ENCODE measurements at regions not wholly inside any gene's neighbourhood (a gene's known extent, or its start where the extent isn't known, plus 50 kb on each side); places are given as distances from the start of the nearest gene placed in this dataset.

- TF ChIP-seq, protein P1, sequence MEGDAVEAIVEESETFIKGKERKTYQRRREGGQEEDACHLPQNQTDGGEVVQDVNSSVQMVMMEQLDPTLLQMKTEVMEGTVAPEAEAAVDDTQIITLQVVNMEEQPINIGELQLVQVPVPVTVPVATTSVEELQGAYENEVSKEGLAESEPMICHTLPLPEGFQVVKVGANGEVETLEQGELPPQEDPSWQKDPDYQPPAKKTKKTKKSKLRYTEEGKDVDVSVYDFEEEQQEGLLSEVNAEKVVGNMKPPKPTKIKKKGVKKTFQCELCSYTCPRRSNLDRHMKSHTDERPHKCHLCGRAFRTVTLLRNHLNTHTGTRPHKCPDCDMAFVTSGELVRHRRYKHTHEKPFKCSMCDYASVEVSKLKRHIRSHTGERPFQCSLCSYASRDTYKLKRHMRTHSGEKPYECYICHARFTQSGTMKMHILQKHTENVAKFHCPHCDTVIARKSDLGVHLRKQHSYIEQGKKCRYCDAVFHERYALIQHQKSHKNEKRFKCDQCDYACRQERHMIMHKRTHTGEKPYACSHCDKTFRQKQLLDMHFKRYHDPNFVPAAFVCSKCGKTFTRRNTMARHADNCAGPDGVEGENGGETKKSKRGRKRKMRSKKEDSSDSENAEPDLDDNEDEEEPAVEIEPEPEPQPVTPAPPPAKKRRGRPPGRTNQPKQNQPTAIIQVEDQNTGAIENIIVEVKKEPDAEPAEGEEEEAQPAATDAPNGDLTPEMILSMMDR (IDR thresholded peaks at IDR 0.05): no peak
- TF ChIP-seq POLR2A (IDR thresholded peaks at IDR 0.05): no peak
These were observed 106.1 kb upstream of the RGMA start for GRCh38 chr15:93195109-93195508.
